COLO668 (cell line): ENCODE measurements at regions not wholly inside any gene's neighbourhood (a gene's known extent, or its start where the extent isn't known, plus 50 kb on each side); places are given as distances from the start of the nearest gene placed in this dataset.

Experiments
- DNase-seq: peaks from one replicate; lab custom pipeline; 2025; ENCODE audit not compliant: unreplicated experiment; lab: John Stamatoyannopoulos, UW

- DNase-seq = no peak
Measured at GRCh38 chr5:117263231-117263630, 688.6 kb upstream of the SEMA6A start.

- DNase-seq = no peak
Measured at GRCh38 chr5:117262572-117263131, 688.0 kb upstream of the SEMA6A start.

- DNase-seq = no peak
Measured at GRCh38 chr5:117261948-117262571, 687.4 kb upstream of the SEMA6A start.

GRCh38 chr5:117255211-117256027 lies 680.8 kb upstream of the SEMA6A start:
- DNase-seq = no peak

GRCh38 chr5:117252566-117252965 lies 677.9 kb upstream of the SEMA6A start:
- no peak for DNase-seq

- no peak for DNase-seq
Measured at GRCh38 chr5:117249086-117249815, 674.6 kb upstream of the SEMA6A start.

GRCh38 chr5:117246424-117246823 lies 671.8 kb upstream of the SEMA6A start:
- no peak for DNase-seq

- no peak for DNase-seq
Measured at GRCh38 chr5:117245130-117245529, 670.5 kb upstream of the SEMA6A start.

- no peak for DNase-seq
Measured at GRCh38 chr5:117242028-117242427, 667.4 kb upstream of the SEMA6A start.

GRCh38 chr5:117236941-117237340 lies 662.3 kb upstream of the SEMA6A start:
- no peak for DNase-seq

GRCh38 chr5:117235786-117236185 lies 661.2 kb upstream of the SEMA6A start:
- no peak for DNase-seq

- DNase-seq = no peak
Measured at GRCh38 chr5:117230375-117230774, 655.8 kb upstream of the SEMA6A start.

- DNase-seq = no peak
Measured at GRCh38 chr5:117220730-117221129, 646.1 kb upstream of the SEMA6A start.

GRCh38 chr5:117218789-117219188 lies 644.2 kb upstream of the SEMA6A start:
- no peak for DNase-seq

- no peak for DNase-seq
Measured at GRCh38 chr5:117212866-117213265, 638.2 kb upstream of the SEMA6A start.

- no peak for DNase-seq
Measured at GRCh38 chr5:117210796-117211195, 636.2 kb upstream of the SEMA6A start.

- DNase-seq = no peak
Measured at GRCh38 chr5:117209479-117209878, 634.9 kb upstream of the SEMA6A start.

GRCh38 chr5:117207088-117207668 lies 632.6 kb upstream of the SEMA6A start:
- no peak for DNase-seq

GRCh38 chr5:117205894-117206293 lies 631.3 kb upstream of the SEMA6A start:
- DNase-seq = no peak

GRCh38 chr5:117204926-117205869 lies 630.6 kb upstream of the SEMA6A start:
- no peak for DNase-seq
